Skeletal muscle tissue (tissue), 3 donors: ENCODE measurements at regions not wholly inside any gene's neighbourhood (a gene's known extent, or its start where the extent isn't known, plus 50 kb on each side); places are given as distances from the start of the nearest gene placed in this dataset.
"Not testable (repeated sequence)": the region's sequence is repeated elsewhere in the genome, so short reads cannot be mapped to it uniquely, and the experiment has no call there.

Experiments
- H3K27ac ChIP-seq: one replicate; pipeline ENCODE4 v1.7.0; 2013; ENCODE audit warnings: mild to moderate bottlenecking, low read depth, low read length, inconsistent platforms
- H3K27me3 ChIP-seq, 3 donors: one replicate each; pipeline ENCODE4 v1.7.0; 2013; ENCODE audit warnings: low read length in 3 of 3; ENCODE audit not compliant: control insufficient read depth in 3 of 3, insufficient read depth in 3 of 3
- H3K36me3 ChIP-seq, 3 donors: one replicate each; pipeline ENCODE4 v1.7.0; 2013; ENCODE audit warnings: low read length in 3 of 3; ENCODE audit not compliant: control insufficient read depth in 3 of 3, insufficient read depth in 3 of 3
- H3K4me1 ChIP-seq, 3 donors: one replicate each; pipeline ENCODE4 v1.7.0; 2013; ENCODE audit warnings: low read length in 3 of 3, mild to moderate bottlenecking in 3 of 3; ENCODE audit not compliant: control insufficient read depth in 3 of 3, insufficient read depth in 3 of 3
- H3K4me3 ChIP-seq, 3 donors: one replicate each; pipeline ENCODE4 v1.7.0; 2013; ENCODE audit warnings: low read length in 3 of 3
- H3K9ac ChIP-seq, 3 donors: one replicate each; pipeline ENCODE4 v1.7.0; 2013; ENCODE audit warnings: low read length in 3 of 3, mild to moderate bottlenecking in 3 of 3, moderate library complexity in 2 of 3, low read depth in 1 of 3
- H3K9me3 ChIP-seq, 3 donors: one replicate each; pipeline ENCODE4 v1.7.0; 2013; ENCODE audit warnings: low read length in 3 of 3; ENCODE audit not compliant: control insufficient read depth in 3 of 3
- donor health status: Osteomylitis.

GRCh38 chr18:39238981-39239660 is 1673.5 kb upstream of the CELF4 start:
- H3K27me3 ChIP-seq: no peaks in the 10 kb centered on the region
- H3K27ac ChIP-seq: no peak overlapping the region
- no peaks in the 10 kb centered on the region for H3K4me1 ChIP-seq
- H3K36me3 ChIP-seq: no peaks in the 10 kb centered on the region
- H3K9ac ChIP-seq: no peak overlapping the region
- no peak overlapping the region for H3K4me3 ChIP-seq
- no peaks in the 10 kb centered on the region for H3K9me3 ChIP-seq

DNA sequence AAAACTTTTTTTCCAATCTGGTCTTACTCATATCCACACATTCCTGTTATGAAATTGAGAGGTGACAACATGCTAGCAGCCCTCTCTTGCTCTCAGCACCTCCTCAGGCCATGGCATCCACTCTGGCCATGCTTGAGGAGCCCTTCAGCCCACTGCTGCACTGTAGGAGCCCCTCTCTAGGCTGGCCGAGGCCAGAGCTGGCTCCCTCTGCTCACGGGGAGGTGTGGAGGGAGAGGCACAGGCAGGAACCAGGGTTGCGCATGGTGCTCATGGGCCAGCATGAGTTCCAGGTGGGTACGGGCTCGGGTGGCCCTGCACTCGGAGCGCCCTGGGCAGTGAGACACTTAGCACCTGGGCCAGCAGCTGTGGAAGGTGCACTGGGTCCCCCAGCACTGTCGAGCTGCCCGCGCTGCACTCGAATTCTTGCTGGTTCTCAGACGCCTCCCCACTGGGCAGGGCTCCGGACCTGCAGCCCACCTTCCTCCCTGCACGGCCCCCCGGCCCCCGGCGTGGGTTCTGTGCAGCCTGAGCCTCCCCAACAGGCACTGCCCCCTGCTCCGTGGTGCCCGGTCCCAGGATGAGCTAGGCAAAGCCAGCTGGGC is 1669.6 kb upstream of the CELF4 start:
- no peaks in the 10 kb centered on the region for H3K36me3 ChIP-seq
- H3K9ac ChIP-seq: no peak overlapping the region
- H3K27ac ChIP-seq: no peak overlapping the region
- H3K9me3 ChIP-seq: no peaks in the 10 kb centered on the region
- peaks cover 0 to 2% (median 0%) of the 10 kb centered on the region in 3 donors for H3K4me1 ChIP-seq
- no peak overlapping the region for H3K4me3 ChIP-seq
- no peaks in the 10 kb centered on the region for H3K27me3 ChIP-seq

DNA sequence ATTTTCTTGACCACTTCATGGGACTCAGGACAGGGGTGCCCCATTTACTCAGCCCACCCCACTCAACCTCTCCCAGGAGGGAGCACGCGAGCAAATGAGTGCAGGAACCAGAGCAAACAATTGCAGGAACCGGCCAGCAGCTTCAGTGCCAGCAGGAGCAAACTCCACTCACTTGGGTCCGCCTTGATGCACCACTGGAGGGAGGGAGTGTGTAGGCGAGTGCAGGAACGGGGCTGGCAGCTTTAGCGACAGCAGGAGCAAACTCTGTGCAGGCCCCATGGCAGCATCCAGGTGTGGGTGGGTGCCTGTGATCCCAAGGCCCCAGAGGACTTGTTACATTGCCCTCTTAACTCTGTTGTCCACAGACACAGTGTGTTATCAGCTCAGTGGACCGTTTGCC is 1667.3 kb upstream of the CELF4 start:
- Histone ChIP-seq H3K4me1 (peaks cover 0 to 2% (median 0%) of the 10 kb centered on the region in 3 donors), H3K9me3 (no peaks in the 10 kb centered on the region), H3K4me3 (no peak overlapping the region), H3K27me3 (no peaks in the 10 kb centered on the region), H3K9ac (no peak overlapping the region), H3K27ac (no peak overlapping the region), H3K36me3 (no peaks in the 10 kb centered on the region)

DNA sequence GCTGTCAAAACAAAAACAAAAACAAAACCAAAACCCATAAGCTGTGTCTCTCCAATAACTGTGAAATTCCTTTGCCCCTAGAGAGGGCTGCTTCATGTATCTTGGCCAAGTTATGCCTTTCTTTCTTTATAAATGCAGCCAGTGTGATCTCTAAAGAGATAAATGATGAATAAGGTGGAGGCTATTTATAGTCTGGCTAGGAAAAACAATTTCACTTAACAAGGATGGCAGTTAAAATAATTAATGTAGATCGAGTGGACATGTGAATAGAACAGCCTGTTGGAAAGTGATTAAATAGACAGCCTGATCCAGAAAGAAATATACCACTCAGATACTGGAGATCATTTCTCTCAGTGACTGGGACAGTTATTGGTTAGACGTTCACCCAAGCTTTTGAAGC is 1666.9 kb upstream of the CELF4 start:
- no peak overlapping the region for H3K4me3 ChIP-seq
- H3K36me3 ChIP-seq: no peaks in the 10 kb centered on the region
- H3K27me3 ChIP-seq: no peaks in the 10 kb centered on the region
- H3K9ac ChIP-seq: no peak overlapping the region
- H3K27ac ChIP-seq: no peak overlapping the region
- peaks cover 0 to 2% (median 0%) of the 10 kb centered on the region in 3 donors for H3K4me1 ChIP-seq
- no peaks in the 10 kb centered on the region for H3K9me3 ChIP-seq

DNA sequence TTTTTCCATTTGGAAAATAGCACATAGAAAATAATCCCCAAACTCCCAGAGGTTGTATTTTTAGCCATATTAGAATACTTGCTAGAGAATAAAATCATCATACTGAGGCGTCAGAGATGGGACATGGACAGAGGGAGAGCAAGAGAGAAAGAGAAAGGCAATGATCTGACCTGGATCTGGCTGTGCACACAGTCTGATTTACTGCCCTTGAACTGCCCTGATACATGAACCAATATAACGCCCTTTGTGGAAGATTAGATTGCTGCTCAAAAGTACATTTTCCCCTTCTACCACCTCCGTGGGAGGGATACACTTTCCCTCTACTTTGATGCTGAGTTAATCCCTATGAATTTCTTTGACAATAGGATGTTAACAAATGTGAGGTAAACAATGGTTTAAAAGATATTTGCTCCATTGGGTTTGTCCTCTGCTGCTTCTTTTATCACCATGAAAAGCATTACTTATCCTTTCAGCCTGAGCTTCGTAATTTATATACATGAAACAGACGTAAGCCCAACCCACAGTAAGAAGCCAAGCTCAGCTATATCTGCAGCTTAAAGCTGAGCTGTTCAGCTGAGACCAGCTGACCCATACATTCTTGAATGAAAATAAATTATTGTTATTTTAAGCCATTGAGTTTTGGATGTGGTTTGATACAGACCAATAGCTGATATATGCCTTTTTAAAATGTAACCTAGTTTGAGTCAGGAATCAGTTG is 1664.6 kb upstream of the CELF4 start:
- Histone ChIP-seq H3K9ac (no peak overlapping the region), H3K27ac (no peak overlapping the region), H3K36me3 (no peaks in the 10 kb centered on the region), H3K4me3 (no peak overlapping the region), H3K27me3 (no peaks in the 10 kb centered on the region), H3K4me1 (peaks cover 0 to 2% (median 0%) of the 10 kb centered on the region in 3 donors), H3K9me3 (no peaks in the 10 kb centered on the region)

GRCh38 chr18:39227769-39228168 is 1662.2 kb upstream of the CELF4 start:
- H3K4me3 ChIP-seq, H3K4me1 ChIP-seq, H3K27ac ChIP-seq, H3K27me3 ChIP-seq, H3K9me3 ChIP-seq, H3K9ac ChIP-seq, H3K36me3 ChIP-seq: not testable (repeated sequence)

- Histone ChIP-seq H3K9ac (no peak overlapping the region), H3K27me3 (no peaks in the 10 kb centered on the region), H3K27ac (no peak overlapping the region), H3K4me1 (no peaks in the 10 kb centered on the region), H3K9me3 (no peaks in the 10 kb centered on the region), H3K36me3 (no peaks in the 10 kb centered on the region), H3K4me3 (no peak overlapping the region)
Measured at GRCh38 chr18:39225373-39225772, 1659.8 kb upstream of the CELF4 start.

GRCh38 chr18:39223283-39223682 is 1657.7 kb upstream of the CELF4 start:
- Histone ChIP-seq H3K27me3 (no peaks in the 10 kb centered on the region), H3K27ac (no peak overlapping the region), H3K4me3 (no peak overlapping the region), H3K36me3 (no peaks in the 10 kb centered on the region), H3K9me3 (no peaks in the 10 kb centered on the region), H3K4me1 (no peaks in the 10 kb centered on the region), H3K9ac (no peak overlapping the region)

DNA sequence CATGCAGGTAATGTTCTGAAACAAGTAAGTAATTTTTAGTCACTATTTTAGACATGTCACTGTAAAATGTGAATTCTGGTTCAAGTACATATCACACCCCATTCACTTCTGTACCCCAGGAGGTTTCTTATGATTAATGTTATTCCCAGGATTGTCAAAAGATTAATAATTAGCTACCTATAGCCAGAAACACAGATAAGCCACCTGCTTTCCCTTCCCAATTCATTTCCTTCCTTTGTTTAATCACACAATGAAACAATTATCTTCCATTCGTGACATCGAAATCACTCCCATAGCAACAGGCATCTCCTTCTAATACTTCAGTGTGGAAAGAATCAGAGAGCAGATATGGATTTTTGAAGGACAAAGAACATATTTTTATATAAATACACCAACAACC is 1650.3 kb upstream of the CELF4 start:
- H3K9ac ChIP-seq: no peak overlapping the region
- H3K27ac ChIP-seq: no peak overlapping the region
- H3K9me3 ChIP-seq: no peaks in the 10 kb centered on the region
- no peaks in the 10 kb centered on the region for H3K36me3 ChIP-seq
- no peak overlapping the region for H3K4me3 ChIP-seq
- no peaks in the 10 kb centered on the region for H3K27me3 ChIP-seq
- no peaks in the 10 kb centered on the region for H3K4me1 ChIP-seq

- H3K27me3 ChIP-seq: no peaks in the 10 kb centered on the region
- H3K9ac ChIP-seq: no peak overlapping the region
- H3K4me3 ChIP-seq: no peak overlapping the region
- no peaks in the 10 kb centered on the region for H3K36me3 ChIP-seq
- H3K9me3 ChIP-seq: no peaks in the 10 kb centered on the region
- H3K4me1 ChIP-seq: no peaks in the 10 kb centered on the region
- H3K27ac ChIP-seq: no peak overlapping the region
Measured at GRCh38 chr18:39211461-39211860, 1645.9 kb upstream of the CELF4 start.
